Endothelial cell (in vitro differentiated cells): ENCODE measurements at regions not wholly inside any gene's neighbourhood (a gene's known extent, or its start where the extent isn't known, plus 50 kb on each side); places are given as distances from the start of the nearest gene placed in this dataset.

ENCODE experiments used
- DNase-seq: peaks from one replicate; pipeline ENCODE4 v3.0.0; 2021; ENCODE audit warnings: low spot score
- H3K27ac Mint-ChIP-seq: one replicate; pipeline ENCODE4 v1.8.0; 2021; ENCODE audit warnings: mixed read lengths, inconsistent platforms; ENCODE audit not compliant: unreplicated experiment
- H3K27me3 Mint-ChIP-seq: one replicate; pipeline ENCODE4 v1.8.0; 2021; ENCODE audit warnings: mild to moderate bottlenecking, moderate library complexity, mixed read lengths, inconsistent platforms; ENCODE audit not compliant: unreplicated experiment
- H3K36me3 Mint-ChIP-seq: one replicate; pipeline ENCODE4 v1.8.0; 2021; ENCODE audit warnings: mild to moderate bottlenecking, low read depth, mixed read lengths, inconsistent platforms; ENCODE audit not compliant: unreplicated experiment
- H3K4me1 Mint-ChIP-seq: one replicate; pipeline ENCODE4 v1.8.0; 2021; ENCODE audit warnings: mild to moderate bottlenecking, mixed read lengths, inconsistent platforms; ENCODE audit not compliant: unreplicated experiment
- H3K4me3 Mint-ChIP-seq: one replicate; pipeline ENCODE4 v1.8.0; 2021; ENCODE audit warnings: mild to moderate bottlenecking, mixed read lengths, inconsistent platforms; ENCODE audit not compliant: unreplicated experiment
- H3K9me3 Mint-ChIP-seq: one replicate; pipeline ENCODE4 v1.8.0; 2021; ENCODE audit warnings: mixed read lengths, inconsistent platforms; ENCODE audit not compliant: unreplicated experiment
- CTCF ChIP-seq: fragments of 200-600 bp; sonication (generic); IDR thresholded peaks from one replicate; pipeline ENCODE4 v1.5.0; 2021; ENCODE audit warnings: antibody characterized with exemption; ENCODE audit not compliant: unreplicated experiment

DNA sequence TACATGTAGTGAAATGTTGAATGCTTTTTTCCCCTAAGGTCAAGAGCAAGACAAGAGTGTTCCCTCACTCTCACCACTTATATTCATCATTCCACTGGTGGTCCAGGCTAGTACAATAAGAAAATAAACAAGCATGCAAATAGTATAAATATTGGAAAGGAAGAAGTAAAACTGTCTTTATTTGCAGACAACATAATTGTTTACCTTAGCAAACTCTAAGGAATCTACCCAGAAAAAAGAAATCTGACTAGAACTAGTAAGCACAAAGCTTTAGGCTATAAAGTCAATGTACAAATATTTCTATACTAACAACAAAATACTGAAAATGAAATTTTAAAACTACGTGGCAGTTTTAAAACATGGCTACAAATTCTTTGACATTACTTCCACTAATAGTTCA, 101.7 kb downstream of the CYB561 start:
- no peak for DNase-seq
- no peak overlapping the region for H3K4me3 Mint-ChIP-seq
- H3K36me3 Mint-ChIP-seq: peaks cover 8% of the 10 kb centered on the region
- no peaks in the 10 kb centered on the region for H3K27me3 Mint-ChIP-seq
- H3K9me3 Mint-ChIP-seq: no peaks in the 10 kb centered on the region
- peaks cover 8% of the 10 kb centered on the region for H3K4me1 Mint-ChIP-seq
- no peak for TF ChIP-seq CTCF
- H3K27ac Mint-ChIP-seq: no peak overlapping the region

- Mint-ChIP-seq H3K27ac (no peak overlapping the region), H3K4me1 (peaks cover 8% of the 10 kb centered on the region)
Measured at GRCh38 chr17:63345611-63346010, 100.5 kb downstream of the CYB561 start.

DNA sequence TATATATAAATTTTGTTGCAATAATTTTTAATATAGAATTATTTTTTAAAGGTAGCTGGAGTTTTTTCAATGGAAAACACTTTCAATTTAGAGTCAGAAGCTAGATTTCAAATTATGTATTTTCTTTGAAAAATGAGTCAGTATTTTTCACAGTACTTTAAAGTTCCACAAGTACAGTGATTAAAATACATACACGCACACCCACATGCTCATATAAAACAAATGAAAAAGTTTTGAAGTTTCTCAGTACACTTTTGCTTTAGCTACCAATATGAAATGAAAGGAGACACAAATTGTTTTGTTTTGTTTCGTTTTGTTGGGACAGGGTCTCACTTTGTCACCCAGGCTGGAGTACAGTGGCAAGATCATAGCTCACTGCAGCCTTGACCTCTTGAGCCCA, 98.6 kb downstream of the CYB561 start:
- TF ChIP-seq CTCF: no peak
- no peak overlapping the region for H3K27ac Mint-ChIP-seq
- peaks cover 2% of the 10 kb centered on the region for H3K27me3 Mint-ChIP-seq
- no peaks in the 10 kb centered on the region for H3K9me3 Mint-ChIP-seq
- no peaks in the 10 kb centered on the region for H3K4me1 Mint-ChIP-seq
- no peak overlapping the region for H3K4me3 Mint-ChIP-seq
- H3K36me3 Mint-ChIP-seq: peaks cover 8% of the 10 kb centered on the region
- DNase-seq: no peak

More at GRCh38 chr17:63345611-63346010, 100.5 kb downstream of the CYB561 start:
- H3K27me3 Mint-ChIP-seq: peaks cover 2% of the 10 kb centered on the region
- no peaks in the 10 kb centered on the region for H3K9me3 Mint-ChIP-seq
- H3K4me3 Mint-ChIP-seq: no peak overlapping the region
- no peak for DNase-seq
- no peak for TF ChIP-seq CTCF
- peaks cover 8% of the 10 kb centered on the region for H3K36me3 Mint-ChIP-seq

DNA sequence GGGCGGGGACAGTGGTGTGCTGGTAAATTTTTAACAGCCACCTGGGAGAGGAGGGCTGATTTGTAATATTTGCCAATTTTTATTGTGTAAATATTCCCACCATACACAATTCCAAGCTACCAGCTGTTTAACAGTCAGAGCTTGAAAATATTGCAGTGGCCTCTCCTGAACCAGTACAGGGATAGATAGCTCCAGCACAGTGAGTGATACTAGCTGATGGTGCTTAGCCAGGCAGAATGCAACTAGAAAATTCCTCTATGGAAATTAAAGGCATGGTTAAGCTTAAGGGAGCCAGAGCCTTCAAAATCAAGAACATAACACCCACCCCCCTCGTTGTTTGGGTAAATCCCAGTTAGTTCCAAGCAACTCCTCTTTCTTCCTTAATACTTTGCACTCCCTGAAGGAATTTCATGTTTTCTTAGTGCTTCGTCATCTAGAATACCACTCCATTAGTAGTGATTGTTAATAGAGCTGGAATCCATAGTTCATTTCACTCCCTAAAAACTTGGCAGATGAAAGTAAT, 96.6 kb downstream of the CYB561 start:
- Mint-ChIP-seq H3K9me3 (no peaks in the 10 kb centered on the region), H3K36me3 (peaks cover 16% of the 10 kb centered on the region), H3K27me3 (peaks cover 2% of the 10 kb centered on the region), H3K4me3 (no peak overlapping the region), H3K27ac (no peak overlapping the region), H3K4me1 (no peaks in the 10 kb centered on the region)
- no peak for DNase-seq
- no peak for TF ChIP-seq CTCF

DNA sequence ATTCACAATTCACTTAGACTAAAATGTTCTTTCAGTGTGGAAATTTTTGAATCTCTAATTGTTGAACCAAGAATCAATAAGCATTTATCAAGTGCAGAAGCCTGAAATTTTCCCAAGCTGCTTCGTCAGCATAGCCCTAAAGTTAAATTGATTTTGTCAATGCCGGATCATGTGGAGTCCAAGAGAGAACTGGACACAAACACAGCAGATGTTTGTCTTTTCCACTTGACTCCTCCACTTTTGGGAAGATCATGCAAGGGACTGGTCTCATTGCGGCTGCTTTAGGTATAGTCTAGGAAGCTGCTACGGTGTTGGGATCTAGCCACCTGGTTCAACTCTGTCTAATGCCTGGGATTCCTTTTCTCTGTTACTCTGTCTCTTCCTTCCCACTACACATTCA, 95.7 kb downstream of the CYB561 start:
- Mint-ChIP-seq H3K9me3 (no peaks in the 10 kb centered on the region), H3K27ac (no peak overlapping the region), H3K27me3 (peaks cover 2% of the 10 kb centered on the region), H3K4me1 (no peaks in the 10 kb centered on the region), H3K36me3 (peaks cover 11% of the 10 kb centered on the region), H3K4me3 (no peak overlapping the region)
- TF ChIP-seq CTCF: no peak
- no peak for DNase-seq
